Spleen (tissue), 7 donors: ENCODE measurements at regions not wholly inside any gene's neighbourhood (a gene's known extent, or its start where the extent isn't known, plus 50 kb on each side); places are given as distances from the start of the nearest gene placed in this dataset.

Source experiments
- POLR2A ChIP-seq, 3 donors: fragments of 450-650 bp; IDR thresholded peaks; one replicate each; pipeline ENCODE4 v1.5.1; 2017; ENCODE audit warnings: antibody characterized with exemption in 3 of 3, mild to moderate bottlenecking in 1 of 3
- POLR2AphosphoS5 ChIP-seq, 3 donors: sonication (generic); formaldehyde crosslinking; IDR thresholded peaks; one replicate each; pipeline ENCODE4 v1.5.1; 2017; ENCODE audit warnings: antibody characterized with exemption in 3 of 3
- TF ChIP-seq, protein P1 (sequence below), 11 experiments: fragments of 200-600 bp in 7 of 11; fragments of 450-650 bp in 4 of 11; sonication (generic) in 4 of 11; IDR thresholded peaks in 8 of 11; conservative IDR thresholded peaks in 3 of 11; 1 replicate in 7 of 11; 2 replicates in 4 of 11; pipeline versions ENCODE4 v1.4.0 to v1.8.0; 2016 to 2021; ENCODE audit warnings: antibody characterized with exemption in 11 of 11, inconsistent platforms in 4 of 11, mild to moderate bottlenecking in 1 of 11
- donor health status: DM: no; HTN: no; CAD: no; lungs with moderate emphysema.
- donor health status: DM: no; HTN: no; CAD: no.
- donor health status: DM: no; HTN: no; CAD: no.

GRCh38 chr6:140217283-140217682 is 842.8 kb upstream of the CITED2 start:
- TF ChIP-seq, protein P1, sequence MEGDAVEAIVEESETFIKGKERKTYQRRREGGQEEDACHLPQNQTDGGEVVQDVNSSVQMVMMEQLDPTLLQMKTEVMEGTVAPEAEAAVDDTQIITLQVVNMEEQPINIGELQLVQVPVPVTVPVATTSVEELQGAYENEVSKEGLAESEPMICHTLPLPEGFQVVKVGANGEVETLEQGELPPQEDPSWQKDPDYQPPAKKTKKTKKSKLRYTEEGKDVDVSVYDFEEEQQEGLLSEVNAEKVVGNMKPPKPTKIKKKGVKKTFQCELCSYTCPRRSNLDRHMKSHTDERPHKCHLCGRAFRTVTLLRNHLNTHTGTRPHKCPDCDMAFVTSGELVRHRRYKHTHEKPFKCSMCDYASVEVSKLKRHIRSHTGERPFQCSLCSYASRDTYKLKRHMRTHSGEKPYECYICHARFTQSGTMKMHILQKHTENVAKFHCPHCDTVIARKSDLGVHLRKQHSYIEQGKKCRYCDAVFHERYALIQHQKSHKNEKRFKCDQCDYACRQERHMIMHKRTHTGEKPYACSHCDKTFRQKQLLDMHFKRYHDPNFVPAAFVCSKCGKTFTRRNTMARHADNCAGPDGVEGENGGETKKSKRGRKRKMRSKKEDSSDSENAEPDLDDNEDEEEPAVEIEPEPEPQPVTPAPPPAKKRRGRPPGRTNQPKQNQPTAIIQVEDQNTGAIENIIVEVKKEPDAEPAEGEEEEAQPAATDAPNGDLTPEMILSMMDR (IDR thresholded peaks at IDR 0.05 in 8 of 11, conservative IDR thresholded peaks at IDR 0.05 in 3 of 11): no peak
- no peak for TF ChIP-seq POLR2AphosphoS5 (IDR thresholded peaks at IDR 0.05)
- TF ChIP-seq POLR2A (IDR thresholded peaks at IDR 0.05): no peak
